Thymus (tissue), 11 donors: ENCODE measurements at regions not wholly inside any gene's neighbourhood (a gene's known extent, or its start where the extent isn't known, plus 50 kb on each side); places are given as distances from the start of the nearest gene placed in this dataset.
"Not testable (repeated sequence)": the region's sequence is repeated elsewhere in the genome, so short reads cannot be mapped to it uniquely, and the experiment has no call there.

Experiments used
- DNase-seq, 9 donors: peaks; one replicate each; pipeline ENCODE4 v3.0.0-alpha.2; 2013; ENCODE audit warnings: low spot score in 9 of 9, low read depth in 6 of 9, missing footprints in 1 of 9
- H3K27ac ChIP-seq, 2 donors: one replicate each; pipeline ENCODE4 v1.5.1; 2013; ENCODE audit warnings: control low read depth in 1 of 2, low read depth in 1 of 2, low read length in 1 of 2, mild to moderate bottlenecking in 1 of 2, moderate library complexity in 1 of 2
- H3K27me3 ChIP-seq, 2 donors: one replicate each; pipeline ENCODE4 v1.5.1; 2013; ENCODE audit warnings: low read length in 1 of 2; ENCODE audit not compliant: control insufficient read depth in 2 of 2, insufficient read depth in 1 of 2
- H3K36me3 ChIP-seq, 2 donors: one replicate each; pipeline ENCODE4 v1.5.1; 2013; ENCODE audit warnings: low read length in 1 of 2, mild to moderate bottlenecking in 1 of 2, moderate library complexity in 1 of 2; ENCODE audit not compliant: control insufficient read depth in 2 of 2, insufficient read depth in 2 of 2
- H3K4me1 ChIP-seq, 2 donors: one replicate each; pipeline ENCODE4 v1.5.1; 2013; ENCODE audit warnings: low read length in 2 of 2; ENCODE audit not compliant: control insufficient read depth in 2 of 2, insufficient read depth in 2 of 2
- H3K4me3 ChIP-seq, 2 donors: one replicate each; pipeline ENCODE4 v1.5.1; 2013; ENCODE audit warnings: low read length in 2 of 2, control low read depth in 1 of 2, mild to moderate bottlenecking in 1 of 2
- H3K9me3 ChIP-seq, 2 donors: one replicate each; pipeline ENCODE4 v1.5.1; 2013; ENCODE audit warnings: low read length in 1 of 2, mild to moderate bottlenecking in 1 of 2; ENCODE audit not compliant: control insufficient read depth in 2 of 2, insufficient read depth in 1 of 2
- WGBS: extraction: QIAGEN DNeasy Blood & Tissue Kit; methylation state at CpG from one replicate; pipeline ENCODE4 v1.1.7; 2013; 5-methylcytosine and 5-hydroxymethylcytosine counted together
- donor health status: healthy.

DNA sequence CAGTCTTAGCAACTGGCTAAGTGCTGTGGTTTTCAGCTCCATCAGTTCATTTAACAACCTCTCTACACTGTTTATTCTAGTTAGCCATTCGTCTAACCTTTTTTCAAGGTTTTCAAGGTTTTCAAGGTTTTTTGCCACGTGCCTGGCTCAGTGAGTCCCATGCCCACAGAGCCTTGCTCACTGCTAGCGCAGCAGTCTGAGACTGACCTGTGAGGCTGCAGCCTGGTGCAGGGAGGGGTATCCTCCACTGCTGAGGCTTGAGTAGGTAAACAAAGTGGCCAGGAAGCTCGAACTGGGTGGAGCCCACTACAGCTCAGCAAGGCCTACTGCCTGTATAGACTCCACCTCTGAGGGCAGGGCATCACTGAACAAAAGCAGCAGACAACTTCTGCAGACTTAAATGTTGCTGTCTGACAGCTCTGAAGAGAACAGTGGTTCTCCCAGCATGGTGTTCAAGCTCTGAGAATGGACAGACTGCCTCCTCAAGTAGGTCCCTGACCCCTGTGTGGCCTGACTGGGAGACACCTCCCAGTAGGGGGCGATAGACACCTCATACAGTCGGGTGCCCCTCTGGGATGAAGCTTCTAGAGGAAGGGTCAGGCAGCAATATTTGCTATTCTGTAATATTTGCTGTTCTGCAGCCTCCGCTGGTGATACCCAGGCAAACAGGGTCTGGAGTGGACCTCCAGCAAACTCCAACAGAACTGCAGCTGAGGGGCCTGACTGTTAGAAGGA lies 424.7 kb upstream of the DDI1 start:
- not testable (repeated sequence) for H3K36me3 ChIP-seq, H3K4me3 ChIP-seq, H3K27me3 ChIP-seq, DNase-seq, H3K27ac ChIP-seq, H3K4me1 ChIP-seq, H3K9me3 ChIP-seq
- WGBS: 89% methylated on average over 7 of the region's 7 CpGs

GRCh38 chr11:103612451-103612850 lies 424.0 kb upstream of the DDI1 start:
- not testable (repeated sequence) for H3K9me3 ChIP-seq, H3K4me1 ChIP-seq, H3K4me3 ChIP-seq, H3K36me3 ChIP-seq, DNase-seq, H3K27ac ChIP-seq, H3K27me3 ChIP-seq
- 96% methylated on average over 9 of the region's 9 CpGs for WGBS

DNA sequence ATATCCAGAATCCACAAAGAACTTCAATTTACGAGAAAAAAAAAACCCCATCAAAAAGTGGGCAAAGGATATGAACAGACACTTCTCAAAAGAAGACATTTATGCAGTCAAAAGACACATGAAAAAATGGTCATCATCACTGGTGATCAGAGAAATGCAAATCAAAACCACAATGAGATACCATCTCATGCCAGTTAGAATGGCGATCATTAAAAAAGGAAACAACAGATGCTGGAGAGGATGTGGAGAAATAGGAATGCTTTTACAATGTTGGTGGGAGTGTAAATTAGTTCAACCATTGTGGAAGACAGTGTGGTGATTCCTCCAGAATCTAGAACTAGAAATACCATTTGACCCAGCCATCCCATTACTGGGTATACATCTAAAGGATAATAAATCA lies 419.9 kb upstream of the DDI1 start:
- H3K4me3 ChIP-seq, H3K9me3 ChIP-seq, H3K4me1 ChIP-seq, H3K36me3 ChIP-seq, H3K27me3 ChIP-seq, H3K27ac ChIP-seq, DNase-seq: not testable (repeated sequence)
- WGBS: 81% methylated on average over 2 of the region's 2 CpGs

DNA sequence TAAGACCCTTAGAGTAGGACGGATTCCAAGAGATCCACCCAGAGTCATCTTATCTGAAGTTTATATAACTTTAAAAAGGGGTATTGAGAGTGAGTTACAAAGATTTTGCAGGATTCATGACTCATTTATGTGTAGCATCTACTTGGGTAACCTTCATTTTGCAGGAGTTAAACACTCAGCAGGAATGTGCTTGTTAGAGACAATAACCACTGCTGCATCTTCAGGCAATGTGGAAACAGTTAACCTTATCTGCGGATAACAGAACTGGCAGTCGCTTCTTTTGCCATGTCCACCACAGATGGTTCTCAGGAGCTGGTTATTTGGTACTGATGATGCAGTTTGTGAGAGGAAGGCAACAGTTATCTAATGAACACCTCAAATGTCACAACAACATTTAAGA lies 417.9 kb upstream of the DDI1 start:
- Histone ChIP-seq H3K4me3 (no peak overlapping the region), H3K27ac (no peak overlapping the region), H3K27me3 (no peaks in the 10 kb centered on the region), H3K36me3 (no peaks in the 10 kb centered on the region), H3K9me3 (no peaks in the 10 kb centered on the region), H3K4me1 (no peaks in the 10 kb centered on the region)
- 91% methylated on average over 3 of the region's 3 CpGs for WGBS
- no peak for DNase-seq

GRCh38 chr11:103619480-103619879 lies 417.0 kb upstream of the DDI1 start:
- Histone ChIP-seq H3K36me3 (no peaks in the 10 kb centered on the region), H3K9me3 (no peaks in the 10 kb centered on the region), H3K4me1 (no peaks in the 10 kb centered on the region), H3K27me3 (no peaks in the 10 kb centered on the region), H3K27ac (no peak overlapping the region), H3K4me3 (no peak overlapping the region)
- DNase-seq: no peak
- WGBS: 72% methylated on average over 5 of the region's 5 CpGs

DNA sequence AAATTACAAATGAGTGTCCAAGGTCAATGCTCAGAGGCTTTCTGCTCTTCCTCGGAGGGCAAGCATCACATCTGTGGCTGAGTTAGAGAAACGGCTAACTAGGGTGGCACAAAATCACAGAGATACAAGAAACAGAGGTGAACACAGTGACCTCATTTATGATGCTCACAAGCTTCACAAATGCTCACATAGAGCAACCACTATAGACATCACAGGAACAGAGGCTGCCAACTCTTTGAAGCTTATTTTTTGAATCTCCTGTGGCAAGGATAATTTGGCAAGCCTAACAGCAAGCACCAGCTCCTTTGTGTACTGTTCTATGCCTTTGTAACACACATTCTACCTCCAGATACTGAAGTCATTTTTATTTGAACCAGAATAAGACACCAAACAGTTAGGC lies 416.5 kb upstream of the DDI1 start:
- Histone ChIP-seq H3K4me3 (no peak overlapping the region), H3K9me3 (no peaks in the 10 kb centered on the region), H3K27ac (no peak overlapping the region), H3K27me3 (no peaks in the 10 kb centered on the region), H3K4me1 (no peaks in the 10 kb centered on the region), H3K36me3 (no peaks in the 10 kb centered on the region)
- WGBS: 87% methylated on average over 2 of the region's 2 CpGs
- no peak for DNase-seq

DNA sequence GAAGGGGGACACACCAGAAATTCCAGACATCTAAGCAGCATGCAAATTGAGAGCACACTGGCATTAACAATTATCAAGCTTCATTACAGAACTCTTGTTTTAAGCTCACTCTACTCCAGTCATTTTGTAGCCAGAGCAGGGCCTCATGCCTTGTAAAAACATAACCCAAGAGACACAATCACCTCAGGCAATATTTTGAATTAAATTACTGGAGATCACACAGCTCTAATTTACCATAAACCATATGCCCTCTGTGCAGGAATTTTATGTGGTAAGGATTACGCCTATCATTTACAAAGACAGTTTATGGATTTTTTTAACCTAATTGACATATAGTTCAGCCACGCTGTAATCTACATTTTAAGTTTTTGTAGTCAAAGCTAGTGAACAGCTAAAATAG lies 414.1 kb upstream of the DDI1 start:
- no peak overlapping the region for H3K27ac ChIP-seq
- no peak overlapping the region for H3K4me3 ChIP-seq
- no peaks in the 10 kb centered on the region for H3K4me1 ChIP-seq
- H3K27me3 ChIP-seq: no peaks in the 10 kb centered on the region
- WGBS: 96% methylated on average over 2 of the region's 2 CpGs
- H3K36me3 ChIP-seq: no peaks in the 10 kb centered on the region
- no peaks in the 10 kb centered on the region for H3K9me3 ChIP-seq
- no peak for DNase-seq

- Histone ChIP-seq H3K27me3 (no peaks in the 10 kb centered on the region), H3K4me1 (no peaks in the 10 kb centered on the region), H3K4me3 (no peak overlapping the region), H3K27ac (no peak overlapping the region), H3K36me3 (no peaks in the 10 kb centered on the region), H3K9me3 (no peaks in the 10 kb centered on the region)
- 88% methylated on average over 1 of the region's 1 CpG for WGBS
- no peak for DNase-seq
Observed at GRCh38 chr11:103623933-103624332, 412.5 kb upstream of the DDI1 start.

DNA sequence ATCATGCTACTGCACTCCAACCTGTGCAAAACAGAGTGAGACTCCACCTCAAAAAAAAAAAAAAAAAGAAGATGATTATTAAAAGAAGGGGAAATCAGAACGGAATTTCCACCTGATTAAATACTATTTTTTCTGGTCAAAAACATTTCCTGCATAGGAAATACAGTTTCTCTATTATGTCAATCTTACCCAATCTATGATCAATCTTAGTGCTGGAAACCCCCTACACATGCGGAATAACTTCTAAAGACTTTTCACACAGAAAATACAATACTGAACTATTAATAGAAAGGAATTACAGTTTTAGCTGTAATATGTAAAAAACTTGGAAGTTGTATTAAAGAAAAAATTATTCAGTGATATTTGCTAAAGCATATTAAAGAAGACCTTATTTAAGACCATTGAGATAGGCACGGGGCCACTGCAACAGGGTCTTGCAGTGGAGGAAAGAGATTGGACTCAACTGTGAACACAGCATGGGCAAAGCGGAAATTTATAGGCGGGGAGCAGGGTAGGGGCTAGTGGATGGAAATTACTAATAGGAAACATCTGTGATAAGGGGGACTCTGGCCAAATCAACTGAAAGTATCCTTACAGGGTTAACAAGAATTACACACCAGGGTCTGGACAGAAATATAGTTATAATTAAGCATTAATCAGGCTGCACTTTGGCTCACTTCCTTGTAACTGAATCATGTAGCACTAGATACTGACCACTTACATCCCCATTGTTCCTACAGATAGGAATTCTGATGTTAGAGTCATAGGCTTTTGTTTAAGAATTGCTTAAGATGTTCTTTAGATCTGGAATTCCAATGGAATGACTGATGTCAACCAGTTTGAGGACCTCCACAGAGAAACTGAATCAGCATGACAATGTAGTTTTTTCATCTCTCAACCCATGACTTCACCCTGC lies 411.5 kb upstream of the DDI1 start:
- WGBS: 93% methylated on average over 5 of the region's 5 CpGs
- no peak overlapping the region for H3K27ac ChIP-seq
- no peaks in the 10 kb centered on the region for H3K36me3 ChIP-seq
- H3K4me3 ChIP-seq: no peak overlapping the region
- H3K9me3 ChIP-seq: no peaks in the 10 kb centered on the region
- no peaks in the 10 kb centered on the region for H3K27me3 ChIP-seq
- DNase-seq: no peak
- no peaks in the 10 kb centered on the region for H3K4me1 ChIP-seq
